ENCODE measurements at regions not wholly inside any gene's neighbourhood (a gene's known extent, or its start where the extent isn't known, plus 50 kb on each side); places are given as distances from the start of the nearest gene placed in this dataset.

DNA sequence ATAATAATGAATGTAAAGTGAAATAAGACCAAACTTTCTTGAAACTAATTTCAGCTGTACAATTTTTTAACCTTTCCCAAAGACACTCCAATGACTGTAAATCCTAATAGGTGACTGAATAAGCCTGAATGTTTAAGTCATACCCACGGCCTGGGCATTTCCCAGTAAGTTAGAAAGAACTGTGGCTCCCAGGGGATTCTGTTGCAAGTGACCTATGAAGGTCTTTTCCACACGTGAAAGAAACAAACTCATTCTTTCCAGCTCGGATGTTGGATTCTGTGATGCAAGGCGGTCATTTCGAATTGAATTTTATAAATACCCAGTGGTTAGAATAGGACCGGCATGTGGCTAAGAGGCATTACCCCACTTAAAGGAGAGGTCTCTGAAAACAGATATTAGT, 1134.4 kb downstream of the GALC start:
- DNase-seq, result no peak

DNA sequence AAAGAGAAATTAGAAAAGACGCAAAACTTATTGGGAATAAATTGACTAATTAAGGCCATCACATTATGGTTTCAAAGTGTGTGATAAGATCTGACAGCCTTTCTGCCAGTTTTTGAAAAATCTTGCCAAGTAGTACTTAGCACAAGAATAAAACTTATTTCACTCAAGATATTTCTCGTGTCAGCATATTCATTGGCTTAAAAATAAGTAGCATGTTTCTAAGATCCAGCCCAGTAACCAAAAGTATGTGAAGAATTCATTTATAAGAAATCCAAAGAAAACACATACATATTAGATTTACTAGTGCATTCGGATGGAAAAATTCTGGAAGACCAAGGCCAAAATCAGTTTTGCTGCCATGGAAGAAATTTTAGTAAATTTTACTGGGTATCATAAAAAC, 1135.0 kb downstream of the GALC start:
- no peak for DNase-seq

DNA sequence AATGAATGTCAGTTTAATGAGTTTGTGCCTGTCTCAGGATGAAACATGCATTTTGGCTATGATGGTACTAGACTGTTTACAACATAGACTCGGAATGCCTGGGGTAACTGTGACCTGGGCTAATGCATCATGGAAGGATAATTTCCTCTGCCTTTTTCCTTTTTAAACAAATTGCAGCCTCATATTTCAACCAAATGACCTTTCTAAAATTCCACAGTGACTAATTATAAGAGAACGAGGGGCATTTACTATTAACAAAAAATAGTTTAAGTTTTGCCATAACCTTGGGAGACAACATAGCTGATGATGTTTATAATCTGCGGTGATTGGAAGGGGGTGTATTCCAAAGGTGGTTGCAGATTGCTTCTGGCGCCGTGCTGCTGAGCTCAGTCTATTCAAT, 1140.5 kb downstream of the GALC start:
- DNase-seq, result no peak

DNA sequence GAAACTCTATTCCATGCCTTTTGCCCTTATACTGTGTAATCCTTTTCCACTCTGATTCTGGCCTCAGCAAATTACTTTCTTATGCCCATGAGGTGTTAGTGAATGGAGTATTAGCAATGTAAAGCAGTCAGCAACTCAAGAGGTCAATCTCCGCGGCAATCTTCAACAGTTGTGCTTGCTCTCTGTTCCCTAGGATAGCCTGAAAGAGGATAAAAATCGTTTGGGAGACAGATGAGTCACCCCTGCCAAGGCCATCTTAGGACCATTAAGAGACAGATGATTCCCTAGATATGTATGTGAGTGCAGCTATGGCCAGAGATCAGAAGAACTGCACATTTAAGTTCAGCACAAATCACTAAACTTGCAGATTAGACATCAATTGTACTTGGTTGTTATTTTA, 1145.8 kb downstream of the GALC start:
- no peak for DNase-seq

DNA sequence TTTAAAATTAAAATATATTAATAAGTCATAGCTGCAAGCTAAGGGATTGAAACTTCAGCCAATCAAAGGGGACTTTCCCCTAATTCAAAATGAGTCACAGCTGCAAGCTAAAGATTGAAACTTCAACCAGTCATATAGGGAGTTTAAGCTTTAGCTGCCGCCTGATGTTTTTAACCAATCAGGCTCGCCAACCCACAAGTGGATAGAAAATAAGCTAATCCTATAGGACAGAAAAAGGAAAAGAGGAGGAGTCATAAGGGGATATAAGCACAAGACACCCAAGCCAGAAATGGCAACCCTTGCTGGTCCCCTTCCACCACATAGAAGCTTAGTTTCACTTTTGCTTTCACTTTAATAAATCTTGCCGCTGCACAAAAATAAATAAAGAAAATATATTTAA, 1154.6 kb downstream of the GALC start:
- no peak for DNase-seq

DNA sequence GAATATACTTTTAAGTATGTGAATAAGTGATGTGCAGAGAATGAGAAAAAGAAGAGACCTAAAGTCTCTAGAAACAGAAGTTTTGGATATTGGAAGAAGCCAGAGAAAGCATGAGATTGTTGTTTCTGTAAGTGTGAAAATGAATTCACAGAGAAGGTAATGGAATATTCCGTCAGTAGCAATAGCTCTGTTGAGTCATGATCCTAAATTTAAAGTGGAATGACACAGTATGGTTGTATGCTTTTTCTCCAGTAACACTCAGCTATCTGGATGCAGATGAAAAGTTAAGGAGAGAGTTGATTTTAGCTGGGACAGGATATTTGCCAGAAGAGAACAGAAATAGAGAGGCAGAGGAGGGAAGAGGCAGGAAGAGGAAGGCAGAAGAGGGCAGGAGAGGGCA, 1166.3 kb downstream of the GALC start:
- no peak for DNase-seq

DNA sequence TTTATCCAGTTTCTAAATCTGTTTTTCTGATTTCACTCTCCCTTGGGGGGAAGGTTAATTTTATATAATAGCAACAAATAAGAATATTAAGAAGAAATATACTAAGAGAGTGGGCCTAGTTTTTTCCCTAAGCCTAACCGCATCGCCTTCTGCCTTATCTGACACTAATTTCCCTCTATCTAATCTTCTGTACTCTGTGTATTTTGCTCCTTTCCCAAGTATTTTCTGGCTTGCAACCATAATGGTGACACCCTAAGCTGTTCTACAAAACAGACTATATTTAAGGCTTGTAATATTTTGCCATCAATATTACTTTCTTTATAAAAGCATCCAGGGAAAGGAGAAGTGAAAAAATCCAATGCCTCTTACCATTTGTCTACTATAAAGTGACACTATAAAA, 1168.8 kb downstream of the GALC start:
- DNase-seq, result no peak

DNA sequence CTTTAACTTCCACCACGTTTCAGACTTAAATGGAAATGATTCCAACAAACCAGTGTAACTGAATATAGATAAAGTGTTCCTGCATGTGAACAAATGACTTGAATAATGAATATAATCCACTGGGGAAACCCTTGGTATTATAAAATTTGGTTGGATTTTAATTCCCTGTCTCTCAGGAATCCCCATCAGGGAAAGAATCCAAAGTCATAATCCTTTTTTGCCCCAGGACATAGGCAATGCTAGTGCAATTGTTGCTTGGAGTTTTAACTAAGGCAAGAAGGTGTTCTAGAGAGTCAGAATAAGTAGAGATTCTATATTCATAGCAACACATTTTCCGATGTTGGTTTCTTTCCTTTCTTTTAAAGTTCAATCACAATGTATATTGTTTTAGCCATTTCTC, 1169.4 kb downstream of the GALC start:
- DNase-seq, result no peak

DNA sequence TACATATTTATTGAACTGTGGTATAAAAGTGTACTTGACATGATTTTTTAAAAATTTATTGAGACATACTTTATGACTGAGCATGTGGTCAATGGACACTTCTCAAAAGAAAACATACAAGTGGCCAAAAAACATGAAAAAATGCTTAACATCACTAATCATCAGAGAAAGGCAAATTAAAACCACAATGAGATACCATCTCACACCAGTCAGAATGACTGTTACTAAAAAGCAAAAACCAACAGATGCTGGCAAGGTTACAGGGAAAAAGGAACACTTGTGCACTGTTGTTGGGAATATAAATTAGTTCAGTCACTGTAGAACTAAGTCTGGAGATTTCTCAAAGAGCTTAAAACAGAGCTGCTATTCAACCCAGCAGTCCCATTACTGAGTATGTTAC, 1177.6 kb downstream of the GALC start:
- no peak for DNase-seq

DNA sequence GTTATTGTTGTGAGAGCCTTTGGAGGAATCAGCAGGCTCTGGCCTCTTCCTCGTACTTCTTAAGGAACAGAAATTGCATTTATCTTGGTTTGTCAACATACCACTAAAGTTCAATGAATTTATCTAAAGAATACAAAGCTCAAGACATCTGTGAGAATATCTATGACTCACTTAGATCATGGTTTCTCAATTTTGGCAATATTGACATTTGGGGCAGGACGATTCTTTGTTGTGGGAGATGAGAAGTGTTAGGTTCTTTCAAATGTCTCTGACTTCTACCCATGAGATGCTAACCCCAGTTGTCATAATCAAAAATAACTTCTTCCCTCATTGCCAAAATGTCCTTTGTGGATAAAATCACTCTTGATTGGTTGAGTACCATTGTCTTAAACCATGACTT, 1190.3 kb downstream of the GALC start:
- no peak for DNase-seq

DNA sequence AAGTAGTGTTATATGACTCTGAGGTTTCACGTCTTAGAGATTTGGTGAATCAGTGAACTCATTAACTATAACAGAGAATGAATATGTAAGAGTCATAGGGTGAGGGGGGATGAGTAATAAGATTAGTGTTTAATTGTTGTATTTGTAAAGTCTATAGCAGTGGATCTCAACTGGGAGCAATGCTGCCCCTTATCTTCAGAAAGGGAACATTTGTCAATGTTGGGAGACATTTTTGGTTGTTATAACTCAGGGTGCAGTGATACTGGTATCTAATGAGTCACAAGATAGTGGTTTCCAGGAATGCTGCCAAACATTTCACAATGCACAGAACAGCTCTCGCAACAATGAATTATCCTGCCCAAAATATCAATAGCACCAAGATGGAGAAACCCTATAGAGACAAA, 1193.7 kb downstream of the GALC start:
- DNase-seq, result no peak

DNA sequence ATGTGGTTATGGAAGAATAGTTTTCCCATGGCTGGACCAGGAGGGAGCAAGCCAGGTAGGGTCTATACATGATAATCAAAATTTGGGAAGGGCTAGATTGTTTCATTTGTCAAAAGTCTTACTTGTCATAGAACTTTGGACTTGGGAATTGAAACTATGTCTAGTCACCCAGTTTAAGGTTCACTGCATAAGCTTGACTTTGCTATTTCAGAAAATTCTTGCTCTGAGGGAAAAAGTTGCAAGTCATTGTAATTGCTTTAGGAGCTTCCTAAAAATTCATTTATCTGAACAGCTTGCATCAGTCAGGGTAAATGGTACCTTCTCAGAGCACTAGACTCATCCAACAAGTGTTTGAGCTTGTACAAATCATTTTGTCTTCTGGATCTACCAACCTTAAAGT, 1194.7 kb downstream of the GALC start:
- DNase-seq, result no peak

DNA sequence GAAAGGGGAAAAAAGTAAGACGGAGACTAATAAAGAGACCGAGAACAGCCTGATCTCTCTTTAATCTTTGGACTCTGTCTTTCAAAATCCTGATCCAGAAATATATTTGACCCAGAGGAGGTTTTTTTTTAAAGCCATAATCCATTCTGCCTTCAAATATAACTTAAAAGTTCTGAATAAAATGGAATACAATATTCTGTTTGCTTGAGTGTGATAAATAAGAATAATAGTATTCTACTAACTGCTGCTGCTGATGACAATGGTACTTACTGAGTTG, 1196.0 kb downstream of the GALC start:
- DNase-seq, result no peak

DNA sequence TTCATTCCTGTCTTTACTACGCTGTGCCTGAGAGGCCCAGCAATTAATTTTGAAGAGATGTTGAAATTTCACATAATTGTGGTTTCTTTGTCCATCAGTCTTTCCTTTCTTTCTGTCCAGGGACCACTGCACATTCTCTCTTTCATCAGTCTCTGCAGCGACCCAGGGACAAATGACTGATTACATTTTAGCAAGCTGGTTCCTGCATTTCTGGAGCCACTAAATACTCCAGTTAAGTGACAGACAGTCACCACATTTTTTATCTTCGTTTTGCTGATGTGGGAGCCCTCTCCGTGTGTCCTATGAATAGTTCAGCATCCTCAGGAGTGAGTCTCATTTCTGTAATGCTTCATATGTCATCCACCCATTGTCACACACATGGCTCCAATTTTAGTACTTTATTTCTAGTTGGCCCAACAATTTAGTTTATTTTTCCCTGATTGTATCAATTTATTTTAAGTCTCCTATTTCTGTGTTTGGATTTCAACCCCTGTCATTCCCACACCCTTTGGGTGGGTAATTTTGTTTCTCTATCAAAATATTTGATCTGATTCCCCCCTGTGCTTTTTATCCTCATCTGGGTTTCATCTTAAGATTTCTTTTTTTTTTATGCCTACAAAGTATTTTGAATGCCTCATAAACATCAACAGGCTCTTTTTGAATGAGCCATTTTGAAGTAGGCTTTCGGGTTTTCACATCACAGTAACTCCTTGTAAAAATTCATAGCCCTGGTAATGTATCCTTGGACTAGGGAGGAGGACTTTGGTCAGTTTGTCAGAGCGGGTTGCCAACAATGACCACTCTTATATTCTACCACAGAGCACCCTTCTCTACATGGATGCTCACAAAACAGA, 1196.5 kb downstream of the GALC start:
- no peak for DNase-seq

DNA sequence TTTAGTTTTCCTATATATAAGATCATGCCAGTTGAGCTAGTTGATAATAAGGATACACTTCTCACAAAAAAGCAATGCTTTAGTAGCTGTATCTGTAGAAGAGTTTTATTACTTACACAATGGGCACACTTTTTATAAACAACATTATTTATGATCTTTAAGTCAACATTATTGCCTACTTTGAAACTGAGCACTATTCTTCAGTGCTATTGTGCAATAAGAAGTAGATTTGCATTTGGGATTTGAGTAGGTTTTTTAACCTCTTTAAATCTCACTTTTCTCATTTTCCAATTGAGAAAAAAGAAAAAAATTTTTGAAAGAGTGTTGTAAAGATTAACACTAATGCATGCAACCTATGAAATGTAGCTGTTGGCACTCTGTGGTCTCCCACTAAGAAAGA, 1198.3 kb downstream of the GALC start:
- DNase-seq, result no peak

DNA sequence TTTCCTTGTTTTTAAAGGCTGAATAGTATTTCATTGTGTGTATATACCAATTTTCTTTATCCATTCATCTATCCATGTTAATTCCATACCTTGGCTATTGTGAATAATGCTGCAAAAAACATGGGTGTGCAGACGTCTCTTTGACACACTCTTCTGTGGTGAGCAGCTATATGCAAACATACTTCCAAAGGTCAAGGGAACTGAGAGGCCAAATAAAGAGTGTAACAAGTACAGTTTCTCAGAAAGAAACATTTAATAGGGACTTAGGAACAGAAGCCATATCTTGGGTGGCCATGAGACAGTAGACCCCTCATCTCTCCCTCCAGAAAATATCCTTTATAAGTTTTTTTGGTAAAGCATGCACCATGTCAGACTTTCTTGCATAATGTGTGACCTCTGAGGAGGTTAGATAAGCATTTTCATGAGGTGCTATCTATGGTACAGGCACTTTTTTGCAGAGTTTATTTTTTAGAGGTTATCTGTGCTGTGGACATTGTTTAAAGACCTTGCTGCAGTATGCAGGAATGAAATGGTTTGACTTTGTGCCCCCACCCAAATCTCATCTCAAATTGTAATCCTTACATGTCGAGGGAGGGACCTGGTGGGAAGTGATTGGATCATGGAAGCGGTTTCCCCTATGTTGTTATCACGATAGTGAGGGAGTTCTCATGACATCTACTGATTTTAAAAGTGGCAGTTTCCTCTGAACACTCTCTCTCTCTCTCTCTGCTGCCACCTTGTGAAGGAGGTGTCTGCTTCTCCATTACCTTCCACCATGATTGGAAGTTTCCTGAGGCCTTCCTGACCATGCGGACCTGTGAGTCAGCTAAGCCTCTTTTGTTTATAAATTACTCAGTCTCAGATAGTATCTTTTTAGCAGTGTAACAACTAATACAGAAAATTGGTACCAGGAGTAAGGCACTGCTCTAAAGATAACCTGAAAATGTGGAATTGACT, 1202.3 kb downstream of the GALC start:
- DNase-seq, result no peak

DNA sequence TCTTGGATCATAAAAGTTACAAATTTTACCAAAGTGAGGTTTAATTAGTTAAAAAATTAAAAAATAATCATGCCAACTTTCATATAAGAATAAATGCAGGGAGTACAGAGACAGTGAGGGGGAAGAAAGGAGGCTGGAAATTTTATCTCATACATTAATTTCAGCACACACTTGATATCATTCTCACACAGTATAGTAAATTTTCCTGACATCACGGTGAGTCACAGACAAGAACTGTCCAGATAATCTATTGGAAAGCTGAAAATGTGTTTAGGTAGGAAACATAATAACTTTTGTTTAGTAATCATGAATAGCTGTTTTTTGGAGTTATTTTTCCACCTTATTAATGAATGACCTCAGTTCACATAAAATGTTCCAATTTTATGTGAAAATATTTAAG, 1204.8 kb downstream of the GALC start:
- no peak for DNase-seq

DNA sequence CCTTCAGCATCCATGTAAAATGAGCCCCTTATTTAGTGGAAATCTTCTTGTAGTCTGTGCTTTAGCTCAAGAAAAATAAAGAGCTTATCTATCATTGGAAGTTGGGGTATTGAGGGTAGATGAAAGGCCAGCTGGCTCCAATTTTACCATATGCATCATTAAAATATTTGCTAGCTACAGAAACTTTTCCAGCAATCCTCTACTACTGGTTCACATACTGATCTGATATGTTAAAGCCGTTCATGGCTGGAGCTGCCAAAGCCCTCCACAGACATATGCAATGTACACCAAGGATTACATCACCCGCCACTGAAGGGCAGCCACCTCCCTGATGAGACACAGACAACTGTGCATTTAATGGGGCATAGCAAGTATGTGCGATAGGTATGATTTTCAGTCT, 1205.3 kb downstream of the GALC start:
- no peak for DNase-seq

DNA sequence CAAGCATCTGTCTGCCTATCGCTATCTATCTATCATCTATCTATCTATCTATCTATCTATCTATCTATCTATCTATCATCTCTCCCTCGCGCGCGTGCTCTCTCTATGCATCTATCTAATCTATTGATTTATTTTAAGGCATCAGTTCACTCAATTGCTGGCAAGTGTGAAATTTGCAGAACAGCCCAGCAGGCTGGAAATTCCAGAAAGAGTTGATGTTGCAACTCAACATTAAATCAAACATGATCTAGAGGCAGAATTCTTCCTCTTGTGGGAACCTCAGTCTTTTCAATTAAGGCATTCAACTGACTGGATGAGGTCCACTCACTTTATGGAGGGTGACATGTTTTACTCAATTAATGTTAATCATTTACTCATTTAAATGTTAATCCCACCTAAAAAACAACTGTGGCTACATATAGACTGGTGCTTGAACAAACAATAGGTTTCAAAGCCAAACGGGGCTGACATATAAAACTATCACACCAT, 1210.8 kb downstream of the GALC start:
- DNase-seq, result no peak

DNA sequence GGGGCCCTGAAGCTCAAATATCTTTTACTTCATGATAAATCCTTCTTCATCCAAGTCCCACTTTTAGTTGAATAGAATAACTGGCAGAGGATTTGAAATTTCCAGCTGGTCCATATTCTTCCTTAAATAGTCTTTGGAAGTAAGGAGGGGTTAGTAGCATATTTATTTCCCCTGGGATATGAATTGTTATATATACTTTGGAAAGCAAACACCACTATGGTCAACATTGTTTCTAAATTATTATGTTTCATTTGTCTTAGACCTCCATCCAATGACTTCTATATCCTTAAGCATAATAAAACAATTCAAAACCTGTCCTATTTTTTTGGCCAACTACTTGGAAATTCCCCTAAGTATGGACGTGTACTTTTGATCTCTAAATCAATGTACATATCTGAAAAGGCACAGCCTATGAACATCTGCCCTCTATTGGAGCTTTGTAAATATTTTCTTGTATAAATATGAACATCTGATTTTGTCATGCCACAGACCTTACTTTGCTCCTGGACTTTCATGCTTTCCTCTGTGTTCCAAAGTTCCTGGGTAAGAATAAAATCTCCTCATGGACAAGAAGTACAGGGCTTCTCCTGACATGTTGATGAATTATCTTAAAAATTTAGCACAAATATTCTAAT, 1212.0 kb downstream of the GALC start:
- DNase-seq, result no peak

DNA sequence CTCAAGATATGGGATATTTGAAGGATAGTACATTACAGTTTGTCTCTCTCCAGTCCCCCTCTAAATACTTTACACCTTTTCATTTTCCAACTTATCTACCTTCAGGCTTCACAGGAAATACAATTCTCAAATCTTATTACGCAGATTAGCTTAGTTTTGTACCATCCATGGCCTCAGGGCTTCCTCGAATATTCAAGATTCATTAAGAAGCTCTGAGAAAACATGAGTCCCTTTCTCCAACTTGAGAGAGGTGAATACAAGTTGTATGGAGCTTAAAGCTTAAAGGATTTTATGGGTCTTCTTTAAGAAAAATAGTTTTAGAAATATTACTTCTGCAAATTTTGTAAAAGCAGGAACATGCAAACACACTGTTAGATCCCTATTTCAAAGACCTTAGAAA, 1212.5 kb downstream of the GALC start:
- DNase-seq, result no peak

DNA sequence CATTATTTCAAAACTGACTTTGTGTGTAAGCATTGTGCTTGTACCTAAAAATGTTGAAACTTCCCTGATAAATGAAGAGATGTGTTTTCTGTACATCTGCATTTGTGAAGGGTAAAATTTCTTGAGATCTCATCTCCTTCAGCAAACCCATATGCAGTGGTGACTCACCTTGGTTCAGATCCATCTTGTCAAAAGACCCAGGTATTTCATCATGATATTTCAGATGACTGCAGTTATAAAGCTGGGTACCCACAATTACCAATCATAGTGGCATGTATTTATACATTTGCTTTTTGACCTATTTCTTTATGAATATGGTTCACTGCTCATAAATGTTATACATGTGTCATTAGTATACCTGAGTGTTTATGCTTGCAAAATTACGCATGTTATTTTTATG, 1213.6 kb downstream of the GALC start:
- no peak for DNase-seq

DNA sequence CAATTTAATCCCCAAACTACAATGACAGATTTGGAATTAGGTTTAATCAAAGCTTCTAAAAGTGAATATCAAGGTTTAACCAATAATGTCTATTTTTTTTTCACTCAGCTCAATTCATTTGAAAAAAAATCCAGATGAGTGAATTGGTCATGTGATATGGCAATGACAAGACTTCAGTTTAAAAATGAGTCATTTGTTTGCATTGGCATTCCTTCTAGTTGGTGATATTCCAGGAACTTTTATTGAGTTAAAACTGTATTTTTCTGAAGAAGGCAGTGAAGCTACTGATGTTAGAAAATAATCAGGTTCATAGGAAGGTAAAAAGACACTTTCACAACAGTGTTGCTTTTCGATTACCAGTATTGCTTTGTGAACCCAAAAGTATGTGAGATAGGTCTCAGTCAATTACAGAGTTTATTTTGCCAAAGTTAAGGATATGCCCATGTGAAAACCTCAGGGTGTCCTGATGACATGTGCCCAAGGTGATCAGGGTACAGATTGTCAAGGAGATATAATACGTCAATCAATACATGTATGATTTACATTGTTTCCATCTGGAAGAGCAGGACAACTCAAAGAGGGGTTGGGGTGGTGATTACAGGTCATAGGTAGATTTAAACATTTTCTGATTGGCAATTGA, 1214.9 kb downstream of the GALC start:
- DNase-seq, result no peak

All from activated naive CD4-positive, alpha-beta T cell treated with anti-CD3 and anti-CD28 coated beads, Interleukin-2, amount 50 U/mL, for 16 hours (primary cell).